Heart left ventricle (tissue), 16 donors: ENCODE measurements at regions not wholly inside any gene's neighbourhood (a gene's known extent, or its start where the extent isn't known, plus 50 kb on each side); places are given as distances from the start of the nearest gene placed in this dataset.

Experiments used
- ATAC-seq, 4 donors: fragments of 200-7000 bp; cut with Tn5 transposase; one replicate each; pipeline ENCODE4 v1.9.1; 2020 to 2022; ENCODE audit warnings: moderate library complexity in 4 of 4, mild to moderate bottlenecking in 3 of 4, moderate number of reproducible peaks in 1 of 4
- DNase-seq, 5 donors: peaks; one replicate each; pipeline ENCODE4 v3.0.0-alpha.2; 2020
- H3K27ac ChIP-seq, 12 donors: fragments of 200-600 bp; sonication (generic) in 4 of 12; one replicate each; pipeline versions ENCODE4 v1.5.0 to v1.8.0; 2016 to 2022; ENCODE audit warnings: mild to moderate bottlenecking in 2 of 12
- H3K27me3 ChIP-seq, 9 donors: fragments of 200-600 bp; sonication (generic) in 2 of 9; one replicate each; pipeline versions ENCODE4 v1.5.1 to v1.8.0; 2016 to 2022; ENCODE audit warnings: mild to moderate bottlenecking in 3 of 9
- H3K36me3 ChIP-seq, 9 donors: fragments of 200-600 bp; sonication (generic) in 2 of 9; one replicate each; pipeline versions ENCODE4 v1.5.0 to v1.8.0; 2018 to 2022; ENCODE audit warnings: mild to moderate bottlenecking in 2 of 9
- H3K4me1 ChIP-seq, 12 donors: fragments of 200-600 bp; sonication (generic) in 4 of 12; one replicate each; pipeline versions ENCODE4 v1.5.0 to v1.8.0; 2016 to 2022; ENCODE audit warnings: mild to moderate bottlenecking in 3 of 12
- H3K4me3 ChIP-seq, 12 donors: fragments of 200-600 bp; sonication (generic) in 4 of 12; one replicate each; pipeline versions ENCODE4 v1.5.0 to v1.8.0; 2017 to 2022; ENCODE audit warnings: mild to moderate bottlenecking in 9 of 12, moderate library complexity in 4 of 12
- H3K9me3 ChIP-seq, 12 donors: fragments of 200-600 bp; sonication (generic) in 4 of 12; one replicate each; pipeline versions ENCODE4 v1.5.0 to v1.8.0; 2016 to 2022; ENCODE audit warnings: mild to moderate bottlenecking in 1 of 12
- POLR2A ChIP-seq, 2 donors: fragments of 450-650 bp; IDR thresholded peaks; one replicate each; pipeline ENCODE4 v1.6.1; 2017; ENCODE audit warnings: antibody characterized with exemption in 2 of 2, mild to moderate bottlenecking in 2 of 2, moderate library complexity in 2 of 2
- WGBS, 4 donors: extraction: QIAGEN DNeasy Blood & Tissue Kit in 2 of 4; methylation state at CpG; one replicate each; pipeline versions ENCODE4 v1.1.5 to v1.1.7; 2013 to 2018; 5-methylcytosine and 5-hydroxymethylcytosine counted together
- intact Hi-C, 10 donors: fragments of 100-400 bp; cut with DNase I; formaldehyde crosslinking; loops; one replicate each; pipeline versions ENCODE4 v1.11.1 to v1.14.2; 2022
- TF ChIP-seq, protein P1 (sequence below), 12 donors: fragments of 200-600 bp; sonication (generic) in 4 of 12; IDR thresholded peaks; one replicate each; pipeline versions ENCODE4 v1.5.0 to v1.8.0; 2018 to 2022; ENCODE audit warnings: antibody characterized with exemption in 12 of 12, mild to moderate bottlenecking in 5 of 12
- donor health status: ischemic (EF 13 %, LVEDD 7.1; RV severe dilation, severe dysfunction).
- donor health status: healthy with polysubstance abuse.
- donor health status: DM: no; HTN: yes; CAD: no.
- donor health status: DM: no; HTN: no; CAD: no.
- donor health status: ischemic (EF 25% LVEDD 6.9; RV normal size, moderate dysfunction).
- donor health status: ischemic (EF 25% LVEDD 5.7; RV mildly dilated, moderate dysfunction).
- donor health status: healthy.
- donor health status: DM: yes; HTN: yes; CAD: no.
- donor health status: ischemic (EF 35%, LVEDD 5.7; RV mildly dilated, moderate dysfunction).
- donor health status: nonischemic (EF 11% LVEDD 7.7; RV severe dilation, severe dysfunction).
- donor health status: DM: yes; HTN: yes; CAD: no.
- donor health status: PGD.
- donor health status: ischemic (EF 29% LVEDD 5.4; RV normal size, mild dysfunction).
- donor health status: nonischemic (EF 23%, LVEDD 6.1; RV moderate dilation, normal function).

DNA sequence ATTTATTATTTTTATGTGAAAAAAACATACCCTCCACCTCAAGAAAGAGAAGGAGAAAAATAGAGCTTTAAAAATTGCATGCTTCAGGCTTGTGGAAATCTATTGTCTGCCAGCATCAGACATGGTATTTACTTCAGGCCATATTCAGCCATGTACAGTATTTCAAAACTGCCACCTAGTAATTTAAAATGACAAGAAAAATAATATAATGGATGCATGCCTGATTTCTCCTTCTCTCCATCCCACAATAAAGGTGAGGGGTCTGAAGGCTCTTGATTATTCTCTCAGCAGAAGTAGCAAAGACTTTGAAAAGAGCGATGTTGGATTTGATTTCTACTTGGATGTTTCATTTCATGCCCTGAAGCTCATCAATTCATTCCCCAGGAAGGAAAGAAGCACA, 250.7 kb downstream of the TBC1D4 start:
- Histone ChIP-seq H3K4me1 (peaks cover 0 to 6% (median 0%) of the 10 kb centered on the region in 12 donors), H3K4me3 (no peak overlapping the region), H3K36me3 (no peaks in the 10 kb centered on the region), H3K9me3 (peaks cover 0 to 8% (median 0%) of the 10 kb centered on the region in 12 donors), H3K27ac (no peak overlapping the region), H3K27me3 (no peaks in the 10 kb centered on the region)
- ATAC-seq (no peak), DNase-seq (no peak)
- intact Hi-C loops: no loop called here
- 90 to 100% (median 98%) methylated on average over 1 of the region's 1 CpG for WGBS, 4 donors
- no peak for TF ChIP-seq POLR2A (IDR thresholded peaks at IDR 0.05)
- TF ChIP-seq, protein P1, sequence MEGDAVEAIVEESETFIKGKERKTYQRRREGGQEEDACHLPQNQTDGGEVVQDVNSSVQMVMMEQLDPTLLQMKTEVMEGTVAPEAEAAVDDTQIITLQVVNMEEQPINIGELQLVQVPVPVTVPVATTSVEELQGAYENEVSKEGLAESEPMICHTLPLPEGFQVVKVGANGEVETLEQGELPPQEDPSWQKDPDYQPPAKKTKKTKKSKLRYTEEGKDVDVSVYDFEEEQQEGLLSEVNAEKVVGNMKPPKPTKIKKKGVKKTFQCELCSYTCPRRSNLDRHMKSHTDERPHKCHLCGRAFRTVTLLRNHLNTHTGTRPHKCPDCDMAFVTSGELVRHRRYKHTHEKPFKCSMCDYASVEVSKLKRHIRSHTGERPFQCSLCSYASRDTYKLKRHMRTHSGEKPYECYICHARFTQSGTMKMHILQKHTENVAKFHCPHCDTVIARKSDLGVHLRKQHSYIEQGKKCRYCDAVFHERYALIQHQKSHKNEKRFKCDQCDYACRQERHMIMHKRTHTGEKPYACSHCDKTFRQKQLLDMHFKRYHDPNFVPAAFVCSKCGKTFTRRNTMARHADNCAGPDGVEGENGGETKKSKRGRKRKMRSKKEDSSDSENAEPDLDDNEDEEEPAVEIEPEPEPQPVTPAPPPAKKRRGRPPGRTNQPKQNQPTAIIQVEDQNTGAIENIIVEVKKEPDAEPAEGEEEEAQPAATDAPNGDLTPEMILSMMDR (IDR thresholded peaks at IDR 0.05): no peak

- DNase-seq: no peak
- TF ChIP-seq, protein P1 (IDR thresholded peaks at IDR 0.05): no peak
- no peak for TF ChIP-seq POLR2A (IDR thresholded peaks at IDR 0.05)
- Histone ChIP-seq H3K27me3 (no peaks in the 10 kb centered on the region), H3K4me3 (no peak overlapping the region), H3K4me1 (peaks cover 0 to 6% (median 0%) of the 10 kb centered on the region in 12 donors), H3K9me3 (peaks cover 0 to 6% (median 0%) of the 10 kb centered on the region in 12 donors), H3K27ac (no peak overlapping the region), H3K36me3 (no peaks in the 10 kb centered on the region)
- intact Hi-C loops: loop anchor here in 2 of 10 donors (10.0 kb wide), 2 partner anchors 1402 to 1472 kb away; no protein-coding TSS in a partner anchor
- no peak for ATAC-seq
- WGBS, 4 donors: 88 to 95% (median 93%) methylated on average over 3 of the region's 3 CpGs
Observed at GRCh38 chr13:75226733-75227435, 255.1 kb downstream of the TBC1D4 start.

DNA sequence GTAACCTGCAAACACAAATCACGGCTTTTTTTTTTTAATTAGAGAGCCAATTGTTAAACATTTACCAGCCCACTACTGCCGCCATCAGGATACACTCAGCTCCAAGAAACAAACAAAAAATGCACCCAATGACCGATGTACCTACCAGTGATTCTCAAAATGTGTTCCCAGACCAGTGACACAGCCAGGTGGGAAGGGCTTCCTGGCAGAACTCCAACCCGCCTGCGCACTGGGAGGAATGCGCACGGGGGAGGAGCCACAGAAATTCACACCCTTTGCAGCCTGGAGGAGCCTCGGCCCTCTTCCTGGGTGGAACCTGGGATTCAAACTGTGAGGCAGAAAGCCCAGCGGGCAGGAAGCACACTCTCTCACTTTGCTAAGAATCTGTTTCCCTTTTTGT, 255.9 kb downstream of the TBC1D4 start:
- intact Hi-C loops: loop anchor here in 2 of 10 donors (10.0 kb wide), 2 partner anchors 1401 to 1471 kb away; no protein-coding TSS in a partner anchor
- H3K36me3 ChIP-seq: no peaks in the 10 kb centered on the region
- H3K9me3 ChIP-seq: no peaks in the 10 kb centered on the region
- WGBS, 4 donors: 89 to 92% (median 91%) methylated on average over 9 of the region's 9 CpGs
- peaks cover 0 to 6% (median 0%) of the 10 kb centered on the region in 12 donors for H3K4me1 ChIP-seq
- H3K27me3 ChIP-seq: no peaks in the 10 kb centered on the region
- DNase-seq (no peak), ATAC-seq (no peak)
- H3K27ac ChIP-seq: no peak overlapping the region
- no peak overlapping the region for H3K4me3 ChIP-seq
- TF ChIP-seq, protein P1 (IDR thresholded peaks at IDR 0.05): no peak
- no peak for TF ChIP-seq POLR2A (IDR thresholded peaks at IDR 0.05)

DNA sequence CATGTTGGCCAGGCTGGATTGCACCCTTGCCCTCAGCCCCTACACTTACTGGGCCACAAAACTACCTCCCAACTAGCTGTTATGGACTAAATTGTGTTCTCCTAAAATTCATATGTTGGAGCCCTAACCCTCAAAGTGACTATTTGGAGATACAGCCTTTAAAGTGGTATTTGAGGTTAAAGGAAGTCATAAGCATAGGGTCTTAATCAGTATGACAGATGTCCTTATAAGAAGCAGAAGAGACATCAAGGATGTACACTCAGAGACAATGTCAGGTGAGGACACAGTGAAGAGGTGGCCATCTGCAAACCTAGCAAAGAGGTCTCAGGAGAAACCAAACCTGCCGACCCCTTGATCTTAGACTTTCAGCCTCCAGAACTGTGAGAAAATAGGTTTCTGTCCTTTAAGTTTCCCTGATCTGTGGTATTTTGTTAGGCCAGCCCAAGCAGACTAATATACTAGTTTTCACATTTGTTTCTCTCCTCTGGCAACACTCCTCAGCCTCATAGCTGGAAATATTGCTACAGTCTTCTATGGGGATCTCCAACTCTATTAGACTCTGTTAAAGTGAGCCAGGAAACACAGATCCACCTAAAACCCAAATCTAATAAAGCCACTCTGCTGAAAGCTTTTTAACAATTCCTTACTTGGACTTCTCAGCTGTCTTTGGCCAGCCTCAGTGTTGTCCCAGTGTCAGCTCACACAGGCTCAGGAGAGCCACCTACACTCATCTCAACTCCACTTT, 256.5 kb downstream of the TBC1D4 start:
- intact Hi-C loops: loop anchor here in 2 of 10 donors (10.0 kb wide), 2 partner anchors 1401 to 1471 kb away; no protein-coding TSS in a partner anchor
- no peaks in the 10 kb centered on the region for H3K36me3 ChIP-seq

More for the DNA sequence above, 256.5 kb downstream of the TBC1D4 start:
- Histone ChIP-seq H3K27ac (no peak overlapping the region), H3K9me3 (no peaks in the 10 kb centered on the region), H3K4me1 (peaks cover 0 to 6% (median 0%) of the 10 kb centered on the region in 12 donors), H3K4me3 (no peak overlapping the region), H3K27me3 (no peaks in the 10 kb centered on the region)
- no peak for ATAC-seq
- TF ChIP-seq, protein P1 (IDR thresholded peaks at IDR 0.05): no peak
- no peak for TF ChIP-seq POLR2A (IDR thresholded peaks at IDR 0.05)
- no peak for DNase-seq
- 89 to 100% (median 94%) methylated on average over 1 of the region's 1 CpG for WGBS, 4 donors
